ENCODE measurements at regions not wholly inside any gene's neighbourhood (a gene's known extent, or its start where the extent isn't known, plus 50 kb on each side); places are given as distances from the start of the nearest gene placed in this dataset.

GRCh38 chr2:220717283-220717682 lies 854.8 kb downstream of the EPHA4 start:
- H3K9ac ChIP-seq (ENCODE audit: low read length), result no peak overlapping the region
- H3K4me2 ChIP-seq (ENCODE audit: low read length), result no peak overlapping the region
- no peak overlapping the region for H4K5ac ChIP-seq (ENCODE audit: low read length)
- no peak overlapping the region for H3K27ac ChIP-seq (ENCODE audit: low read depth, low read length)
- H2BK120ac ChIP-seq (ENCODE audit: low read depth, low read length), result no peak overlapping the region
- no peak overlapping the region for H3K4me3 ChIP-seq (ENCODE audit: low read length)
- no peak overlapping the region for H2AK5ac ChIP-seq (ENCODE audit: low read length)
- H3K79me2 ChIP-seq (ENCODE audit: control insufficient read depth, insufficient read depth, low read length), result no peaks in the 10 kb centered on the region
- no peak overlapping the region for H3K56ac ChIP-seq (ENCODE audit: low read length)
- no peak overlapping the region for H3K23ac ChIP-seq (ENCODE audit: low read length)
- no peak overlapping the region for H2BK5ac ChIP-seq (ENCODE audit: low read length)
- no CpG with 5 or more reads among the region's 3 CpGs for WGBS (ENCODE audit: extremely low coverage, insufficient coverage, low lambda C conversion rate)
- no peaks in the 10 kb centered on the region for H3K36me3 ChIP-seq (ENCODE audit: control insufficient read depth, insufficient read depth, low read length)
- no peak overlapping the region for H4K8ac ChIP-seq (ENCODE audit: low read depth, low read length)
- H3K79me1 ChIP-seq (ENCODE audit: low read length), result no peaks in the 10 kb centered on the region
- no peak overlapping the region for H3K18ac ChIP-seq (ENCODE audit: low read length)
- no peak overlapping the region for H3K4ac ChIP-seq (ENCODE audit: low read depth, low read length)
- H2BK15ac ChIP-seq (replicated peaks; ENCODE audit: low read depth), result no peak overlapping the region
- no peak for DNase-seq
- no peaks in the 10 kb centered on the region for H3K27me3 ChIP-seq (ENCODE audit: insufficient read depth, low read length, poor library complexity)
- no peaks in the 10 kb centered on the region for H3K4me1 ChIP-seq (ENCODE audit: control insufficient read depth, low read depth, low read length)

- DNase-seq, result peak; percentile 49
- Histone ChIP-seq H3K4me3 (ENCODE audit: low read length) (no peak overlapping the region), H3K27me3 (ENCODE audit: insufficient read depth, low read length, poor library complexity) (no peaks in the 10 kb centered on the region), H3K79me2 (ENCODE audit: control insufficient read depth, insufficient read depth, low read length) (no peaks in the 10 kb centered on the region), H2BK120ac (ENCODE audit: low read depth, low read length) (no peak overlapping the region), H3K23ac (ENCODE audit: low read length) (no peak overlapping the region), H3K27ac (ENCODE audit: low read depth, low read length) (no peak overlapping the region), H3K4me2 (ENCODE audit: low read length) (no peak overlapping the region), H3K9ac (ENCODE audit: low read length) (no peak overlapping the region), H3K4me1 (ENCODE audit: control insufficient read depth, low read depth, low read length) (no peaks in the 10 kb centered on the region), H3K4ac (ENCODE audit: low read depth, low read length) (no peak overlapping the region), H2BK15ac (replicated peaks; ENCODE audit: low read depth) (no peak overlapping the region), H3K56ac (ENCODE audit: low read length) (no peak overlapping the region), H4K5ac (ENCODE audit: low read length) (no peak overlapping the region), H2BK5ac (ENCODE audit: low read length) (no peak overlapping the region), H4K8ac (ENCODE audit: low read depth, low read length) (no peak overlapping the region), H3K36me3 (ENCODE audit: control insufficient read depth, insufficient read depth, low read length) (no peaks in the 10 kb centered on the region), H3K18ac (ENCODE audit: low read length) (no peak overlapping the region), H3K79me1 (ENCODE audit: low read length) (no peaks in the 10 kb centered on the region), H2AK5ac (ENCODE audit: low read length) (no peak overlapping the region)
- WGBS (ENCODE audit: extremely low coverage, insufficient coverage, low lambda C conversion rate), result no CpG with 5 or more reads among the region's 4 CpGs
These were observed 835.3 kb downstream of the EPHA4 start for GRCh38 chr2:220736778-220737177.

GRCh38 chr2:220743203-220743602 lies 828.9 kb downstream of the EPHA4 start:
- Histone ChIP-seq H2BK5ac (ENCODE audit: low read length) (no peak overlapping the region), H2BK120ac (ENCODE audit: low read depth, low read length) (no peak overlapping the region), H4K8ac (ENCODE audit: low read depth, low read length) (no peak overlapping the region), H3K23ac (ENCODE audit: low read length) (no peak overlapping the region), H3K56ac (ENCODE audit: low read length) (no peak overlapping the region), H3K79me2 (ENCODE audit: control insufficient read depth, insufficient read depth, low read length) (no peaks in the 10 kb centered on the region), H3K27ac (ENCODE audit: low read depth, low read length) (no peak overlapping the region), H3K79me1 (ENCODE audit: low read length) (no peaks in the 10 kb centered on the region), H2BK15ac (replicated peaks; ENCODE audit: low read depth) (no peak overlapping the region), H3K18ac (ENCODE audit: low read length) (no peak overlapping the region), H3K4ac (ENCODE audit: low read depth, low read length) (no peak overlapping the region), H3K9ac (ENCODE audit: low read length) (no peak overlapping the region), H2AK5ac (ENCODE audit: low read length) (no peak overlapping the region), H4K5ac (ENCODE audit: low read length) (no peak overlapping the region), H3K4me1 (ENCODE audit: control insufficient read depth, low read depth, low read length) (no peaks in the 10 kb centered on the region), H3K27me3 (ENCODE audit: insufficient read depth, low read length, poor library complexity) (no peaks in the 10 kb centered on the region), H3K36me3 (ENCODE audit: control insufficient read depth, insufficient read depth, low read length) (no peaks in the 10 kb centered on the region), H3K4me3 (ENCODE audit: low read length) (no peak overlapping the region), H3K4me2 (ENCODE audit: low read length) (no peak overlapping the region)
- no peak for DNase-seq
- no CpG with 5 or more reads among the region's 2 CpGs for WGBS (ENCODE audit: extremely low coverage, insufficient coverage, low lambda C conversion rate)

GRCh38 chr2:220744861-220745260 lies 827.2 kb downstream of the EPHA4 start:
- H3K56ac ChIP-seq (ENCODE audit: low read length), result no peak overlapping the region
- no peak overlapping the region for H2BK5ac ChIP-seq (ENCODE audit: low read length)
- no peak overlapping the region for H4K5ac ChIP-seq (ENCODE audit: low read length)
- no peak overlapping the region for H2AK5ac ChIP-seq (ENCODE audit: low read length)
- H3K79me1 ChIP-seq (ENCODE audit: low read length), result no peaks in the 10 kb centered on the region
- no peak overlapping the region for H3K27ac ChIP-seq (ENCODE audit: low read depth, low read length)
- H3K4me1 ChIP-seq (ENCODE audit: control insufficient read depth, low read depth, low read length), result no peaks in the 10 kb centered on the region
- no CpG with 5 or more reads among the region's 2 CpGs for WGBS (ENCODE audit: extremely low coverage, insufficient coverage, low lambda C conversion rate)
- H3K79me2 ChIP-seq (ENCODE audit: control insufficient read depth, insufficient read depth, low read length), result no peaks in the 10 kb centered on the region
- no peak overlapping the region for H4K8ac ChIP-seq (ENCODE audit: low read depth, low read length)
- no peak overlapping the region for H2BK120ac ChIP-seq (ENCODE audit: low read depth, low read length)
- no peak overlapping the region for H3K23ac ChIP-seq (ENCODE audit: low read length)
- no peak overlapping the region for H3K4me2 ChIP-seq (ENCODE audit: low read length)
- H3K4me3 ChIP-seq (ENCODE audit: low read length), result no peak overlapping the region
- no peak overlapping the region for H2BK15ac ChIP-seq (replicated peaks; ENCODE audit: low read depth)
- no peak overlapping the region for H3K18ac ChIP-seq (ENCODE audit: low read length)
- no peak for DNase-seq
- H3K4ac ChIP-seq (ENCODE audit: low read depth, low read length), result no peak overlapping the region
- no peak overlapping the region for H3K9ac ChIP-seq (ENCODE audit: low read length)
- H3K36me3 ChIP-seq (ENCODE audit: control insufficient read depth, insufficient read depth, low read length), result no peaks in the 10 kb centered on the region
- no peaks in the 10 kb centered on the region for H3K27me3 ChIP-seq (ENCODE audit: insufficient read depth, low read length, poor library complexity)

- H2AK5ac ChIP-seq (ENCODE audit: low read length), result no peak overlapping the region
- no peaks in the 10 kb centered on the region for H3K4me1 ChIP-seq (ENCODE audit: control insufficient read depth, low read depth, low read length)
- no peak overlapping the region for H2BK15ac ChIP-seq (replicated peaks; ENCODE audit: low read depth)
- no peak for DNase-seq
- no peak overlapping the region for H3K4me2 ChIP-seq (ENCODE audit: low read length)
- H3K36me3 ChIP-seq (ENCODE audit: control insufficient read depth, insufficient read depth, low read length), result no peaks in the 10 kb centered on the region
- H3K79me1 ChIP-seq (ENCODE audit: low read length), result no peaks in the 10 kb centered on the region
- no peak overlapping the region for H3K23ac ChIP-seq (ENCODE audit: low read length)
- H4K8ac ChIP-seq (ENCODE audit: low read depth, low read length), result no peak overlapping the region
- H2BK120ac ChIP-seq (ENCODE audit: low read depth, low read length), result no peak overlapping the region
- H3K56ac ChIP-seq (ENCODE audit: low read length), result no peak overlapping the region
- no peak overlapping the region for H2BK5ac ChIP-seq (ENCODE audit: low read length)
- no peak overlapping the region for H3K4me3 ChIP-seq (ENCODE audit: low read length)
- no CpG with 5 or more reads among the region's 8 CpGs for WGBS (ENCODE audit: extremely low coverage, insufficient coverage, low lambda C conversion rate)
- H4K5ac ChIP-seq (ENCODE audit: low read length), result no peak overlapping the region
- H3K79me2 ChIP-seq (ENCODE audit: control insufficient read depth, insufficient read depth, low read length), result no peaks in the 10 kb centered on the region
- no peak overlapping the region for H3K18ac ChIP-seq (ENCODE audit: low read length)
- no peaks in the 10 kb centered on the region for H3K27me3 ChIP-seq (ENCODE audit: insufficient read depth, low read length, poor library complexity)
- H3K9ac ChIP-seq (ENCODE audit: low read length), result no peak overlapping the region
- no peak overlapping the region for H3K4ac ChIP-seq (ENCODE audit: low read depth, low read length)
- H3K27ac ChIP-seq (ENCODE audit: low read depth, low read length), result no peak overlapping the region
These were observed 826.4 kb downstream of the EPHA4 start for GRCh38 chr2:220745682-220746081.

- H3K27me3 ChIP-seq (ENCODE audit: insufficient read depth, low read length, poor library complexity), result no peaks in the 10 kb centered on the region
- no peak overlapping the region for H3K56ac ChIP-seq (ENCODE audit: low read length)
- H2BK15ac ChIP-seq (replicated peaks; ENCODE audit: low read depth), result no peak overlapping the region
- no peak overlapping the region for H3K23ac ChIP-seq (ENCODE audit: low read length)
- H4K5ac ChIP-seq (ENCODE audit: low read length), result no peak overlapping the region
- H2AK5ac ChIP-seq (ENCODE audit: low read length), result no peak overlapping the region
- DNase-seq, result no peak
- H3K79me1 ChIP-seq (ENCODE audit: low read length), result no peaks in the 10 kb centered on the region
- no peak overlapping the region for H3K4me3 ChIP-seq (ENCODE audit: low read length)
- H3K4me2 ChIP-seq (ENCODE audit: low read length), result no peak overlapping the region
- H3K27ac ChIP-seq (ENCODE audit: low read depth, low read length), result no peak overlapping the region
- H2BK120ac ChIP-seq (ENCODE audit: low read depth, low read length), result no peak overlapping the region
- H3K4me1 ChIP-seq (ENCODE audit: control insufficient read depth, low read depth, low read length), result no peaks in the 10 kb centered on the region
- H2BK5ac ChIP-seq (ENCODE audit: low read length), result no peak overlapping the region
- no CpG with 5 or more reads among the region's 1 CpG for WGBS (ENCODE audit: extremely low coverage, insufficient coverage, low lambda C conversion rate)
- H3K18ac ChIP-seq (ENCODE audit: low read length), result no peak overlapping the region
- H3K36me3 ChIP-seq (ENCODE audit: control insufficient read depth, insufficient read depth, low read length), result no peaks in the 10 kb centered on the region
- H3K4ac ChIP-seq (ENCODE audit: low read depth, low read length), result no peak overlapping the region
- H3K79me2 ChIP-seq (ENCODE audit: control insufficient read depth, insufficient read depth, low read length), result no peaks in the 10 kb centered on the region
- H3K9ac ChIP-seq (ENCODE audit: low read length), result no peak overlapping the region
- H4K8ac ChIP-seq (ENCODE audit: low read depth, low read length), result no peak overlapping the region
These were observed 824.4 kb downstream of the EPHA4 start for GRCh38 chr2:220747736-220748135.

Measured in mesendoderm (in vitro differentiated cells).